Lower lobe of right lung (tissue), 2 donors: ENCODE measurements at regions not wholly inside any gene's neighbourhood (a gene's known extent, or its start where the extent isn't known, plus 50 kb on each side); places are given as distances from the start of the nearest gene placed in this dataset.

Source experiments
- ATAC-seq, 2 donors: fragments of 200-7000 bp; cut with Tn5 transposase; one replicate each; pipeline ENCODE4 v1.9.1; 2020 to 2022; ENCODE audit warnings: mild to moderate bottlenecking in 2 of 2, moderate library complexity in 2 of 2
- DNase-seq: peaks from one replicate; pipeline ENCODE4 v3.0.0-alpha.2; 2020
- H3K27ac ChIP-seq: fragments of 200-600 bp; one replicate; pipeline ENCODE4 v1.8.0; 2022
- H3K27me3 ChIP-seq: fragments of 200-600 bp; one replicate; pipeline ENCODE4 v1.8.0; 2022; ENCODE audit warnings: low read depth
- H3K36me3 ChIP-seq: fragments of 200-600 bp; one replicate; pipeline ENCODE4 v1.8.0; 2022; ENCODE audit warnings: mild to moderate bottlenecking
- H3K4me1 ChIP-seq: fragments of 200-600 bp; one replicate; pipeline ENCODE4 v1.8.0; 2022
- H3K4me3 ChIP-seq: fragments of 200-600 bp; one replicate; pipeline ENCODE4 v1.8.0; 2022; ENCODE audit warnings: mild to moderate bottlenecking
- H3K9me3 ChIP-seq: fragments of 200-600 bp; one replicate; pipeline ENCODE4 v1.8.0; 2022
- CTCF ChIP-seq: fragments of 200-600 bp; IDR thresholded peaks from one replicate; pipeline ENCODE4 v1.8.0; 2022; ENCODE audit warnings: antibody characterized with exemption, mild to moderate bottlenecking
- intact Hi-C: fragments of 100-400 bp; cut with DNase I; formaldehyde crosslinking; loops from one replicate; pipeline ENCODE4 v1.11.0; 2022
- donor health status: DM: no; HTN: yes; CAD: no; lungs with severe emphysema.

GRCh38 chr16:6836766-6837165, 495.9 kb upstream of the RBFOX1 start:
- H3K4me1 ChIP-seq, result no peaks in the 10 kb centered on the region
- no peak for DNase-seq
- H3K36me3 ChIP-seq, result no peaks in the 10 kb centered on the region
- TF ChIP-seq CTCF, result no peak
- H3K9me3 ChIP-seq, result peaks cover 3% of the 10 kb centered on the region
- ATAC-seq, result no peak
- no peaks in the 10 kb centered on the region for H3K27me3 ChIP-seq
- intact Hi-C loops, result no loop called here
- no peak overlapping the region for H3K4me3 ChIP-seq
- H3K27ac ChIP-seq, result no peak overlapping the region

GRCh38 chr16:6835941-6836340, 496.7 kb upstream of the RBFOX1 start:
- H3K36me3 ChIP-seq, result no peaks in the 10 kb centered on the region
- H3K4me3 ChIP-seq, result no peak overlapping the region
- ATAC-seq (no peak), DNase-seq (no peak)
- no peaks in the 10 kb centered on the region for H3K27me3 ChIP-seq
- intact Hi-C loops, result no loop called here
- no peak for TF ChIP-seq CTCF
- no peak overlapping the region for H3K27ac ChIP-seq
- H3K4me1 ChIP-seq, result no peaks in the 10 kb centered on the region
- H3K9me3 ChIP-seq, result no peaks in the 10 kb centered on the region

- H3K36me3 ChIP-seq, result no peaks in the 10 kb centered on the region
- no peak for TF ChIP-seq CTCF
- H3K27ac ChIP-seq, result no peak overlapping the region
- H3K4me3 ChIP-seq, result no peak overlapping the region
- no peaks in the 10 kb centered on the region for H3K9me3 ChIP-seq
- ATAC-seq, result no peak
- H3K27me3 ChIP-seq, result no peaks in the 10 kb centered on the region
- intact Hi-C loops, result no loop called here
- DNase-seq, result no peak
- H3K4me1 ChIP-seq, result no peaks in the 10 kb centered on the region
Observed at GRCh38 chr16:6835516-6835915, 497.1 kb upstream of the RBFOX1 start.

GRCh38 chr16:6828690-6829089, 504.0 kb upstream of the RBFOX1 start:
- DNase-seq (no peak), ATAC-seq (no peak)
- intact Hi-C loops, result no loop called here
- no peaks in the 10 kb centered on the region for H3K36me3 ChIP-seq
- H3K4me3 ChIP-seq, result no peak overlapping the region
- TF ChIP-seq CTCF, result no peak
- H3K9me3 ChIP-seq, result no peaks in the 10 kb centered on the region
- no peak overlapping the region for H3K27ac ChIP-seq
- H3K27me3 ChIP-seq, result no peaks in the 10 kb centered on the region
- no peaks in the 10 kb centered on the region for H3K4me1 ChIP-seq

- no peak for TF ChIP-seq CTCF
Observed at GRCh38 chr16:6827931-6828330, 504.7 kb upstream of the RBFOX1 start.

GRCh38 chr16:6827267-6827666, 505.4 kb upstream of the RBFOX1 start:
- ATAC-seq (peak in 1 of 2 donors; percentile 67), DNase-seq (no peak)
- no peak overlapping the region for H3K27ac ChIP-seq
- H3K4me1 ChIP-seq, result no peaks in the 10 kb centered on the region
- no peaks in the 10 kb centered on the region for H3K9me3 ChIP-seq
- TF ChIP-seq CTCF, result no peak
- intact Hi-C loops, result no loop called here
- H3K4me3 ChIP-seq, result no peak overlapping the region
- no peaks in the 10 kb centered on the region for H3K36me3 ChIP-seq
- no peaks in the 10 kb centered on the region for H3K27me3 ChIP-seq

More at GRCh38 chr16:6827931-6828330, 504.7 kb upstream of the RBFOX1 start:
- H3K4me3 ChIP-seq, result no peak overlapping the region
- no peak overlapping the region for H3K27ac ChIP-seq
- DNase-seq (no peak), ATAC-seq (no peak)
- no peaks in the 10 kb centered on the region for H3K4me1 ChIP-seq
- no peaks in the 10 kb centered on the region for H3K36me3 ChIP-seq
- no peaks in the 10 kb centered on the region for H3K27me3 ChIP-seq
- H3K9me3 ChIP-seq, result no peaks in the 10 kb centered on the region
- intact Hi-C loops, result no loop called here
